HG03045 (cell line): ENCODE measurements at regions not wholly inside any gene's neighbourhood (a gene's known extent, or its start where the extent isn't known, plus 50 kb on each side); places are given as distances from the start of the nearest gene placed in this dataset.
"Not testable (repeated sequence)": the region's sequence is repeated elsewhere in the genome, so short reads cannot be mapped to it uniquely, and the experiment has no call there.

ENCODE experiments used
- ATAC-seq: cut with Tn5 transposase; IDR thresholded peaks from one replicate; pipeline ENCODE4 v1.9.1; 2021; ENCODE audit warnings: mild to moderate bottlenecking, moderate library complexity; ENCODE audit not compliant: unreplicated experiment

DNA sequence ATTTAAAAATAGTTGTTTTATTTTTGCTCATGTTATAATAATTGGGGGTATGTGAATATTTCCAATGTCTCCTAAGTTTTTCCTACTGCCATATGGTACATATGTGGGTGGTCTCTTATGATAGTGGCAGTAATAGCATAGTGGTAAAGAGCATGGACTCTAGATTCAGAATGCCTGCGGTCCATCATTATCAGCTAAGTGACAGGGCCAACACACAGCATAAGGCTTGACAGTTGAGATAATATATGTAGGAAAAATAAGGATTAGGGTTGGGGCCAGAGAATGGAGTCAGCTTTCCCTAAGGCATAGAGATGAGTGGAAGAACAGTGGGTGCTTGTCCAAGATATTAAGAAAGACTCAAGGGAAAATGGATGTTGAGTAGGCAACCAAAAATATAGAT lies 2707.5 kb downstream of the PCDH7 start:
- no peak for ATAC-seq

DNA sequence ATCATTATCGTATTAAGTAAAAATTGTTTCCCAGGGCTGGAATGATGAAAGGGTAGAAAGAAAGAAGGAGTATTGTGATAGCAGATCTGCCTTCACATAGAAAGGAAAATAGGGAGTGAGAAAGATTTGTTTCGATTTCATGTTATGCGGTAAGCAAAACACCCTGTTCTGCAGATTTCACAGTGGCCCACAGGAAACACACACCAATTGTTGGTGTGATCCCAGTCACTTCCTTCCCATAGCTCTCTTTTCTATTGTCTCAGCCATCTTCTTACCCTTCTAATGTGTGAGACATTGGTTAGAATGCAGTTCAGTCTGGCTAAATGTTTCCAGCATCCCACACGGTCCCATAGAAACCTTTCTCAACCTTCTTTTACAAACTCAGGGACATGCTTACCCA lies 2709.8 kb downstream of the PCDH7 start:
- no peak for ATAC-seq

DNA sequence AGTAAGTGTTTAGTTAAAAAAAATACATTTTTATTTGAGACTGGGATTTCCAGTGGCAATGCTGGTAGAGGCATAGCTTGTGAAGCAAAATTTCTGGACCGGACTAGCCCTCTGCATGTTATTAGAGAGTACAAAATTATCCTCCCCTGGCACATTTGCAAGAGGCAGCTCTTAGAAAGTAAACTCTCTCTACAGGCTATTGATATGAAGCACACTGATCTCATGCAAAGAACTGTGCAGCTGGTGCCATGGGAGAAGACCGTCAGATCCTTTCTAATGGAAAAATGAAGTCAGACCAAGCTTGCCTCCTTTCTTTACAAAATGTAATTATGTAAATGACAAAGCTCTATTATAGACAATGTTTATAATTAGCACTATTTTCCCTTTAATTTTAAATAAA lies 2717.2 kb downstream of the PCDH7 start:
- no peak for ATAC-seq

DNA sequence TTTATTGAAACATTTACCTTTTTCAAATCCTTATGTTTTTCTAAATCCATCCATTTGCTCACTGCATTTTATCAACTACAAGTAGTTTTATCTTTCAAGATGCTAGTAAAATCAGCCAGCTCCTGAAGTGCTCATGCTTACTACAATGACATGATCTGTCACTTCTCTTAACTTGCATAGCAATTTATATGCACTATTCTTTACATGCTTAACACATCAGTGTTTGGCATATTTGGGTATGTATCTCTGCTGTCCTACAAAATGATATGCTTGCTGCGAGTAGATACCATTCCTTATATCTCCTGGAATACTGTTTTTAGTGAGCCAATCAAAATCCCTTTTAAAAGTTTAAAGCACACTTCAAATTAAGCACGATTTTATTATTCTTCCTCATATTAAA lies 2726.8 kb downstream of the PCDH7 start:
- no peak for ATAC-seq

DNA sequence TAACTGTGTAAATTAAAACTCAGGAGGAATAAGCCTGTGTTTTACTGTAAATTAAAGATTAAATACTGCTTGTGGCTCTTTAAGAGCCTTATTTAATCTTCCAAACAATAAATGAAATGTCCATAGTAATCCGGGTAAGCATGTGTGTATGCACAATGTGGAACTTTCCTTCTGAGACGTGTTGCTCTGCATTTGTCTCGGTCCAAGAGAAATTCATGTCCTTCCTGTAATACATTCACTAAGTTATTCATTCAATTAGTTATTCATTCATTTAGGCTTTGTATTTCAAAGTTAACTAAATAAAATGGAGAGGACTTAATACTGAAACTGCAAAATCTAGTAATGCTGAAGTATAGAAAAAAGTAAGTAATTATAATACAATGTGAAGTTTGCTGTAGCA lies 2728.8 kb downstream of the PCDH7 start:
- no peak for ATAC-seq

DNA sequence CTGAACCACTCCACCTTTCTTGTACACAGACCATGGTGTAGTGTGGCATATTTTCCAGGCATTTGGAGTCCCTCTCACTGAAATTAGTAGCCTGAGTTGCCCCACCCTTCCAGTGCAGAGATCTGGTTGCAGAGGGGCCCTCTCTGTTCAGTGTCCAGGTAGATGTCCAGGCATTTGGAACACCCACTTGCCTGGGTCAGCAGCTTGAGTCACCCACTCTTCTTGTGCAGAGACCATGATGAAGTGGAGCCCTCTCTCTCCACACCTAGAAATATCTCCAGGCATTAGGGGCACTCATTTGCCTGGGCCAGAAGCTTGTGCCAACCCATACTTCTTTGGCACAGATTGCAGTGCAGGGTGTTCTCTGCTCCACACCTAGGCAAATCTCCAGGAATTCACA lies 2733.3 kb downstream of the PCDH7 start:
- ATAC-seq: no peak

DNA sequence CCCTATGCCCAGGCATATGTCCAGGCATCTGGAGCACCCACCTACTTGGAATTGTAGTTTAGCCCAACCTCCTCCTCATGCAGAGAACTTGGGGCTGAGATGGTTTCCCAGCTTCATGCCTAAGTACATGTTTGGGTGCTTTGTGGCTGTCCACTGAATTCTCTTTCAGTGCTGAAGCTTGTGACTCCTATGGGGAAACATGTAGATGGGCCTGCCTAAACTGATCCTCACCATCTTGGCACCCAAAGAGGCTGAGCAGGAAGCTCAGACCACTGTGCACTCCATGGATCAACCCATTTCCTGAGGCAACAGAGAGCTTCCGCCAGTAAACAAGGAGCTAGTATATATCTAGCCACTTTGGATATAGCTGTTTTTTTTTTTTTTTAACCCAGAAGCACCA lies 2733.7 kb downstream of the PCDH7 start:
- no peak for ATAC-seq

DNA sequence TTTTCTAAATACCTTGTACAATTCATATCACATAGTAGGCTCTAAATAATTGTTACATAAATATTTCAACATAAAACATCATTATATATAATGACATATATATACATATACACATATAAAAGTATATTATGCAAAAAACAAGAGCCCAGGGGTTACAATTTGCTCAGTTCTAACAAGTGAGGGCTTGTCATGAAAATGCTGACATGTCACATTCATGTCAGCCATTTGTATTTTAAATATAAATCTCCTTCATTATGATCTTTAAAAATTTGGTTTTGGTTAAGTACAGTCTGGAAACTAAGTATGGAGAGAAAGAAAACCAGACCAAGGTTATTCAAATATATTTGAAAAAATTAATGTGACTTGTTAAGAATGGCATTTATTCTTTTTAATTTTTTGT lies 2745.4 kb downstream of the PCDH7 start:
- ATAC-seq: no peak

DNA sequence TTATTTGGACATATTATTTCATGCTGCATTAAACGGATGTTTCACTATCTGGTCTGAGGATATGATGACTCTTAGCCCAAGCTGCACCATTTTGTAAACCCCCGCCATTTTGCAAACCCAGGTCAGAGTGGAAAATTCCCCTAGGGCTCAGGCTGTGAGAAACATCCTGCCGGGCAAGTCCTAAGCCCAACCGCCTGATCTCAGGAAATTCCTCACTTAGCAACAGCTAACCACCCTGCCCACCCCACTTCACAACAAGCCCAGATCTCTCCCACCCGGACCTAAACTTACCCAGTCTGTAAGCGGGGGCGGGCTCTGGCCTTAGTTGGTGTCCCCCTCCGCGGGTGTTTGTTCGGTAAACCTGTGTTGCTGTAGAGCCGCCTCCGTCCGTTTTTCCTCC lies 2747.1 kb downstream of the PCDH7 start:
- no peak for ATAC-seq

DNA sequence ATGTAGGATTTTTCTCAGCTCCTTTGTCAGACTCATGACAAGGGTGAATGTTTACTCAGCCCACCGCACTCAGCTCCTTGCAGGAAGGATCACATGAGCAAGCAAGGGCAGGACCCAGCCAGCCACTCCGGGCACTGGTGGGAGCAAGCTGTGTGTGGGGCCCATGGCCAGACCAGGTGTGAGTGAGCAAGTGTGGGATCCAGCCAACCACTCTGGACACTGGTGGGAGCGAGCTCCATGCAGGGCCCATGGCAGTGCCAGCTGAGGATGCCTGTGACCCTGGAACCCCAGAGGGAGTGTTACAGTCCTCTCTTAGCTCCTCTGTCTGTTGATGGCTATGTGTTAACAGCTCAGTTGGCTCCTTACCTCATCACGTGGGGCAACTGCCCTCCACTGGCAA lies 2750.6 kb downstream of the PCDH7 start:
- ATAC-seq: no peak

DNA sequence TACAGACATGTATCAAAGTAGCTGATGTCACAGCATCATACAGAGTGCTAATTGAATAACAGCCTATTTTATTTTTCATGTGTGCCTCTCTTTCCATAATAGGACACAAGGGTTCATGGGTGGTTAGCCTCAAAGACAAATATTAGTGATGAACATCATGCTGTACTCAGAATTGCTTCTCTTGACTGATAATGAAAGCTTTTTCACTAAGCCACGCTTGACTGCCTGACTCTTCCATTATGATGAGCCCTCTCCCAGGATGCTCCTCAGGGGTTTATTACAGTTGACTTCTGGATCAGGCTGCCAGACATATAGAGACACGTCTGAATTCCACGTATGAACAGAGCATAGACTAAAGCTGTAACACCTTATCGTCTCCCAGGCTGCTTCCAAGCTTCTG lies 2757.5 kb downstream of the PCDH7 start:
- ATAC-seq: no peak

DNA sequence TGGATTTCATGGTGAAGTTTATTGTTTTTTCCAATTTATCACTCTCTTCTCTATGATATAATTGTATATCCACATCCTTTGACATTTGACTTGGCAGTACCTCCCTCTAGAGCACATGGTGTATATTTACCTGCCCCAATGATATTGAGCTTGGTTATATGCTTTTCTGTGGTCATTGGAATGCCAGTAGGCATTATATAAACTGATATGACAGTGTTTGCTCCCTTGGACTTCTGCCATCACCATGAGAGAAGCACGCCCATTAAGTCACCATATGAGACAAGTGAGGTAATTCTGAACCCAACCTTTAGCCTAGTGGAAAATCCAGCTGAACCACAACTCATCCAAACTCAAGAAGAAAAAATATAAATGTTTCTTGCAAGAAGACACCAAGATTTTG lies 2761.5 kb downstream of the ARAP2 start:
- ATAC-seq: no peak

DNA sequence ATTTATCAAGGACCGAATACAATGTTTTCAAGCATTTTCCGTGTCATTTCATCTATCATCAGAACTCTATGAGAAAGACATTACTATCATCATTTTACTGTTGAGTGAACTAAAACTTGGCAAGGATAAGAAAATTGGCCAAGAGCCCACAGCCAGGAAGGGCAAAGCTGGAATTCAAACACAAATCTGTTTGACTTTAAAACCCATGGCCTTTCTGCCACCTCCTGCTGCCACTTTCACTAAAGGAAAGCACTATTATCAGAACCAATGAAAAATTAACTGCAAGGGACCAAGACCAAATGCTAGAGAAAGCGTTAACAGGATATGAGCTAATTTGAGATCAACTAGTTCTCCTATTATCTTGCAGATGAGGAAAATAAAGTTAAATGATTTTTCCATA lies 2759.2 kb downstream of the ARAP2 start:
- ATAC-seq: no peak

DNA sequence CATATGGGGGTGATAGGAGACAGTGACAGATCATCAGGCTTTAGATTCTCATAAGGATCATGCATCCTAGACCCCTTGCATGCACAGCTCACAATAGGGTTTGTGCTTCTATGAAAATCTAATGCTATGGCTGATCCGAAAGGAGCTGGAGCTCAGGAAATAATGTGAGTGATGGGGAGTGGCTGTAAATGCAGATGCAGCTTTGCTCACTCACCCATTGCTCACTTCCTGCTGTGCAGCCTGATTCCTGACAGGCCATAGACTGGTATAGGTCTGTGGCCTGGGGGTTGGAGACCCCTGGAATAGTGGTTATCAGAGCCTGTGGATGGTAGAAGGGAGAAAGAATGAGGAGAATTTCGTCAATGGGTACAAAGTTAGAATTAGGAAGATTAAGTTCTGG lies 2751.1 kb downstream of the ARAP2 start:
- ATAC-seq: no peak

DNA sequence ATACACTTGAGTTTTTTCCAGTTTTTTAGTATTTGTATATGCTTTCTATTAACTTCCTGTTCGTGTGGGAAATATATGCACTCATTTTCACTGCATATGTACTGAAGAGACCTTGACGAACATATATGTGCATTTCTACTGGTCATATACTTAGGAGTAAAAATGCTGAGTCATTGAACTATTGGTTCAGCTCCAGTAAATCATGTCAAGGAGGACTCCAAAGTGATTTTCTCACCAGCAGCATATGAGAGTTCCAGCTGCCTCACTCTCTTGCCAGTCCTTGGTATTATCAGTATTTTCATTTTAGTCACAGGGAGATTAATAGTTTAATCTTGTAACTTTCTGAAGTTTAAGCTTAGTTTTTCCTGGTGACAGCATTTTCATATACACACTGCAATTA lies 2750.2 kb downstream of the ARAP2 start:
- ATAC-seq: no peak

DNA sequence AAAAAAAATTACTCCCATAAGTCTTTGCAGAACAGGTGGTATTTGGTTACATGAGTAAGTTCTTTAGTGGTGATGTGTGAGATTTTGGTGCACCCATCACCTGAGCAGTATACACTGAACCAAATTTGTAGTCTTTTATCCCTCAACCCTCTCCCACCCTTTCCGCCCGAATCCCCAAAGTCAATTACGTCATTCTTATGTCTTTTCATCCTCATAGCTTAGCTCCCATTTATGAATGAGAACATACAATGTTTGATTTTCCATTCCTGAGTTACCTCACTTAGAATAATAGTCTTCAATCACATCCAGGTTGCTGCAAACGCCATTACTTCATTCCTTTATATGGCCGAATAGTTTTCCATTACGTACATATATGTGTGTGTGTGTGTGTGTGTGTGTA lies 2742.7 kb downstream of the ARAP2 start:
- not testable (repeated sequence) for ATAC-seq

DNA sequence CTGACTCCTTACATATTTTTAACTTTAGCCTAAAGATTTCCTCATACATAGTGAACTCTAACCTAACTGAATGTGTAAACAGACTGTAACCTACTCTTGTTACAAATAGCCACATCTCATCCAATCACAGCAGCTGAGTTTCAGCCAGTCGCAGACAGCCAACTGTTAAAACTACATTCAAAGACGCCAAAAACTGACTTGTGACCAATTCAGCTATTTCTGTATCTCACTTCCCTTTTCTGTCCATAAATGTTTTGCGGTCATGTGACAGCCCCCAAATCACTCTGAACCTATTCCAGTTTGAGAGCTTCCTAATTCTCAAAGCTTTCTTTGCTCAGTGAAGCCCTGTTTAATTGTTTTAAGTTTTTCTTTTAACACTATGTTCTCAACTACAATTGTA lies 2731.9 kb downstream of the ARAP2 start:
- ATAC-seq: no peak

DNA sequence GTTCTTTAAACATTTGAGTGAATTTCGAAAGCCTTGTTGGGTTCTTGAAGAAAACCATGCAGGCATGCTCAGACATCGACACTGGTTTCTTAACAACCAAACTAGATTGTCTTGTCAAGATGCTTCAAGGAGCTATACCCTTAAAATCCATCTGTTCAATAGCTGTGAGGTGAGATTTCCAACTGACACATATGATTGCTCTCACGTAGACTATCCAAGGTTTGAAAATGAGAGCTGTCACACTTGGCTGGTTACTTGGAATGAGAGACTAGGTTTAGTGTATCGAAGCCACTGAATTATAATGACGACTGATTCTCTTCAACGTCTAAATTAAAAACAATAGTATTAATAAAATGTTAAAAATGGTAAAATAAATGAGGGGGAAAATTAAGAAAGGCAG lies 2725.5 kb downstream of the ARAP2 start:
- ATAC-seq: no peak

DNA sequence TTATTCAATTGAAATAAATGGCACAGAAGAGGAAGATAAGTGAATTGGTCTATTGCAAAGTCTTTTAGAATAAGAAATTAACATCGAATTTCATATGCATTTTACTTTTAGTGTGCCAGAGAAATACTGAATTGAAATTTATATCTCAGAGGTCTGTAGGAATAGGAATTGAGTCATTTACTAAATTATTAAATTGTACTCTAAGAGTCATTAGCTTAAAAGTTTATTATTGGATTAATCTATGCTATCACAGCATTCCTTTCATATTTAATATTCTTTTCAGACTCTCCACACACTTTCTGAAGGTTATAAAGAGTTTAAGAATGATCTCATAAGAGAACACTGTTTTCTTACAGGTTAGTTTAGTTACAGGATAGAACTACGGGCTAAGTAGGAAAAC lies 2711.5 kb downstream of the ARAP2 start:
- no peak for ATAC-seq

DNA sequence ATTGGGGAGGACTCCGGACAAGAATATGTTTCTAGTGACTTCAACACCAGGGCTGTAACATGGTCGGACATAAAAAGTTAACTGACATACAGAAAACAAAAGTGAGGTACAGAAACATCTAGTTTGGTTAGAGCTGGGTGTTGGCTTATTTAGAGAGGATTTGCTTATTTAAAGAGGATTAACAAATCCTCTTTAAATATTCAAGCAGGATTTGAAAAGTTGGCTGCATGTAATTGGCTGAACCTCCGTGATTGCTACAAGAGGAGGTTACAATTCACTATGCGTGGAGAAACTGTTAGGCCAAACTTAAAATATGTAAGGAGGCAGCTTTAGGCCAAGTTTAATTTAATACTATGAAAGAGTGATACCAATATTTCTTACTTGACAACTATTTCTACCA lies 2707.4 kb downstream of the ARAP2 start:
- no peak for ATAC-seq

DNA sequence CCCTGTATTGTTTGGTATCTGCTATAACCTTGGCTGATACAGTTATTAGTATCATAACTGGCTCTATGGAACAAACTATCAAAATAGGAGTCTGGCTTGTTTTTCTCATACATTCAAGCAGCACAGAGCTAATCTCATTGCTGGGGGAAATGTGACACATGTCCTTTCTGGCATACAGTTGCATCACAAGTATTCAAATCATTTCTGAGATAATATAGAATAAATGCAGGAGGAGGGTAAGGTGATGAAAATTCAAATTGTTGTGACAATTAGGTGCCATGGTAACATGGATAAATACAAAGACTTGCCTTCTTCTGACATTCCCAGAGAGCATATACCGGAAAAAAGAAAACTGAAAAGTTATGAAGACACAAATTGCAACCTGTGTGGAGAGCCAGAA lies 2706.8 kb downstream of the ARAP2 start:
- no peak for ATAC-seq

DNA sequence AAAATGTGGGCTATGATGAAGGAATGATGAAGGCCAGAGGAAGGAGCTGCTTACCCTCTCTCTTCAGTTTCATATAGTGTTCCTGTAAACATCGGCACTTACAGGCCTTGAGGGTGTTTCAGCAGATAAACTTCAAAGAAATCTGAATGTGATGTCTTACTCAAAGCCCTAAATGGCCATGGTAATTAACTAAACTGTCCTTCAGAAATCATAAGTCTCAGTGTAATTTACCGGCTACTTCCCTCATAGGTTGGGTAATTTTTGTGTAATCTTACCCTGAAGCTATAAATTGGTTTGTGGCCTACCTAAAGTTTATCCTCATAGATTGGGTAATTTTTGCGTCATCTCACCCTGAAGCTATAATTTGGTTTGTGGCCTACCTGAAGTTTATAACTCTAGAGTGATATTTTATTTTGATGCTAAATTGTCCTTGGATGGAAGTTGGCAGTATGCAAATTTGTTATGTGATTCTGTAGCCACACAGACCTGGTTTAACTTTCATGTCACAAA lies 2700.3 kb downstream of the ARAP2 start:
- no peak for ATAC-seq

DNA sequence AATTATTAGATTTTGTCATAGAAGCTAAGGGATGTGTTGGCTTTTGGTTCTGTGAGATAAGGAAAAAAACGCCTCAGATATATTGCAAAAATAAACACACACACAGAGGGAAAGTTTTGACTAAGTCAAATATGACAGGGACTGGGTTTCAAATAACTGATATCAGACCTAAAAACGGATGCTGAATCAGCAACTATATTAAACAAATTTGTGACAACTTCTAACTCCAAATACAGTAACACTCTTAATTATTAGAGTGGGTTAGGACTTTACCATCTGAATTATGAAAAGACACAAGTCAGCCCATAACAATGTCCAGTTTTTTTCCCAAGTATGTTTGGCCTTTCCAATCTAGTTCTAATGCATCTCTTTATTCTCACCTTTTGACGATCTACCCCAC lies 2693.1 kb downstream of the ARAP2 start:
- no peak for ATAC-seq

DNA sequence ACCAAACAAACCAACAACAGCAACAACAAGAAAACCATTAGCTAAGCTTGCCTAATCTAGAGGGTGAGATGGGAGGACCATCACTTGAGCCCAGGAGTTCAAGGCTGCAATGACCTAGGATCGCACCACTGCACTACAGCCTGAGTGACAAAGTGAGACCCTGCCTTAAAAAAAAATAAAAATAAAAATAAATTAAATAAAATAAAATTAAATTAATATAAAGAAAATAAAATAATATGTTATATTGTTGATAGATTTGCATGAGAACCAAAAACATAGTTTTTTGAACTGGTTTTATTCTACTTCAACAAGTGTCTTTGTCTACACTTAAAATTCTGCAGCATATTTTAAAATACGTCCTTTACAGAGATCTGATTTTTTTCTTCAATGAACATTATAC lies 2683.1 kb downstream of the ARAP2 start:
- no peak for ATAC-seq
